SJSA1 (cell line): ENCODE measurements at regions not wholly inside any gene's neighbourhood (a gene's known extent, or its start where the extent isn't known, plus 50 kb on each side); places are given as distances from the start of the nearest gene placed in this dataset.

ENCODE experiments used
- DNase-seq, 2 experiments: peaks; one replicate each; pipeline ENCODE4 v3.0.0-alpha.2; 2015 to 2020; ENCODE audit warnings: low spot score in 2 of 2, low read depth in 1 of 2
- H3K27ac ChIP-seq: fragments of 250-450 bp; sonication (Bioruptor Pico); 2 replicates; pipeline ENCODE4 v1.5.1; 2020; ENCODE audit warnings: mild to moderate bottlenecking, moderate library complexity
- H3K27me3 ChIP-seq: fragments of 250-450 bp; sonication (Bioruptor Pico); replicated peaks from 2 replicates; pipeline ENCODE4 v1.5.1; 2020; ENCODE audit warnings: mild to moderate bottlenecking, moderate library complexity
- H3K36me3 ChIP-seq: fragments of 250-450 bp; sonication (Bioruptor Pico); 2 replicates; pipeline ENCODE4 v1.5.1; 2020; ENCODE audit warnings: mild to moderate bottlenecking
- H3K4me1 ChIP-seq: fragments of 250-450 bp; sonication (Bioruptor Pico); replicated peaks from 2 replicates; pipeline ENCODE4 v1.6.1; 2021; ENCODE audit warnings: mild to moderate bottlenecking
- H3K4me3 ChIP-seq: fragments of 250-450 bp; sonication (Bioruptor Pico); 2 replicates; pipeline ENCODE4 v1.5.1; 2020; ENCODE audit warnings: mild to moderate bottlenecking
- H3K9me3 ChIP-seq: fragments of 250-450 bp; sonication (Bioruptor Pico); replicated peaks from 2 replicates; pipeline ENCODE4 v1.5.1; 2020; ENCODE audit warnings: mild to moderate bottlenecking

DNA sequence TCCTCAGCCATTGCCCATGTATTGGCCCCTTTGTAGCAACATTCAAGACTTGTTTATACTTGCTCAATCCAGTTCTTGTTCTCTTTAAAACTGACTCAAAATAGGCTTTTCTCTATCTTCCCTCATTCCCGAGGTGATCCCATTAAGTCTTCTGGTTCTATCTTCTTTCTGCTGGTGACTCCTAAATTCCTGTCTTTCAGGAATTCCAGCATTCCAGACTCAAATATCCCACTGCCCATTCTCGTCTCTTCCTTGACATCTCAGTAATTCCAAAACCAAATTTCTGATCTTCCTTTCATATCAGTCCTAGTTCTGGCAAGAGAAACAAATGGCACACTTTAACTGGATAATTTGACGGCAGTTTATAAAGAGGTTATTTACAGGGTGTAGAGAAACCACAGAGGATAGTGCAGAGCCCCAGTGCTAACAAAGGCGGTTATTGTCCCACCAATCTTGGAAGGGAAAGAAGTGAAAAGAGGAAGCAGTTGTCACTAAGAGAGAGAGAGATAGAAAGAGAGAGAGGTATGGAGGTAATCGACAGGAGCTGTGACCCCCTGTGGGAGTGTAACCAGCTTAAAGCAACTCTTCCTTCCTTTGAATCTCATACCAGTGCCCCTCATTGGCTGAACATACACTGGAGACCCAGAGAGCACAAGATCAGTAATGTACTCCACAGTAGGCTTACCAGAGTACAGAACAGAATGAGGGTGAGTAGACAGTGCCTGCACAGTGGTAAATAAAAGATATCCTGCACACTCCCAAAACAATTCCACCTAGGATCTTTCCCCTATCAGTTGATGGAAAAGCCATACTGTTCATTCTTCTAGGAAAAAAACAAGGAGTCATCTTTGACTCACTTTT lies 177.6 kb upstream of the LMNTD1 start:
- no peak for DNase-seq
- Histone ChIP-seq H3K27me3 (no peaks in the 10 kb centered on the region), H3K9me3 (no peaks in the 10 kb centered on the region), H3K4me3 (no peak overlapping the region), H3K4me1 (no peaks in the 10 kb centered on the region), H3K36me3 (no peaks in the 10 kb centered on the region), H3K27ac (no peak overlapping the region)

- H3K27me3 ChIP-seq = no peaks in the 10 kb centered on the region
- no peak overlapping the region for H3K27ac ChIP-seq
- no peaks in the 10 kb centered on the region for H3K36me3 ChIP-seq
- DNase-seq = no peak
- no peak overlapping the region for H3K4me3 ChIP-seq
- H3K4me1 ChIP-seq = no peaks in the 10 kb centered on the region
- no peaks in the 10 kb centered on the region for H3K9me3 ChIP-seq
Observed at GRCh38 chr12:25733541-25733940, 180.5 kb upstream of the LMNTD1 start.

- Histone ChIP-seq H3K27ac (no peak overlapping the region), H3K9me3 (no peaks in the 10 kb centered on the region), H3K4me1 (no peaks in the 10 kb centered on the region), H3K36me3 (no peaks in the 10 kb centered on the region), H3K4me3 (no peak overlapping the region), H3K27me3 (no peaks in the 10 kb centered on the region)
- no peak for DNase-seq
Observed at GRCh38 chr12:25734529-25735180, 181.6 kb upstream of the LMNTD1 start.

DNA sequence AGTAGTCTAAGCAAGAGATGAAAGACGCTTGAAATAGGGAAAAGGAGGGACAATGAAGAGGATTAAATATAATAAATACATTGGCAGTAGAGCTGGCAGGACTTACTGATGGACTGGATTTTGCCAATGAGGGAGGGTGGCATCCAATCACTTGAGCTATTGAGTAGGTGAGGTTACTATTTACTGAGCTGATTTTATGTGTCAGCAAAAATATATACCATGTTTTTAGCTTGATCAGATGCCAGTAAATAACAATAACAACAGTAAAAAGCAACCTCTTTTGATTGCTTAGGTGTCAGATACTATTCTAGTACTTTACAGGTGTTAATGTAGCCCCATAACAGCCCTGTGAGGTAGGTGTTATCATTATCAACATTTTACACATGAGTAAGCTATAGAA lies 187.5 kb upstream of the LMNTD1 start:
- DNase-seq = no peak
- H3K27me3 ChIP-seq = no peaks in the 10 kb centered on the region
- no peaks in the 10 kb centered on the region for H3K9me3 ChIP-seq
- no peak overlapping the region for H3K27ac ChIP-seq
- no peaks in the 10 kb centered on the region for H3K36me3 ChIP-seq
- H3K4me1 ChIP-seq = 0 out of 2 replicates have a peak, but pooled peaks cover 4% of the 10 kb centered on the region
- H3K4me3 ChIP-seq = no peak overlapping the region

DNA sequence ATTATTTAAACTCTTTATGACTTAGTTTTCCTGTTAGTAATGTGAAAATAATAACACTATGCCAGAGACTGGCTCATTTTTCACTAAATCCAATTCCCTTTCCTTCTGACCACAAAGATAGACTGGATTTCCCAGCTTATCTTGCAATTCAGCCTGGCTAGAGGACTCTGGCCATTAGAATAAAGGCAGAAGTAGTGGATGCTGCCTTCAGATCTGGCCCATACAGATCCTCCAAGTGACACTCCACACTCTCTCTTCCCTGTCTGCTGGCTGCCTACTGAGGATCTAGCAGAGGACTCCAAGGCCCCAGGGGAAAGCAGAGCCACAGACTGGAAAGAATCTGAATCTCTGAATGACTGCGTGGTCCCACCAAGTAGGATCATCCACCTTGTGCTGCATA lies 188.8 kb upstream of the LMNTD1 start:
- Histone ChIP-seq H3K9me3 (no peaks in the 10 kb centered on the region), H3K4me3 (no peak overlapping the region), H3K4me1 (0 out of 2 replicates have a peak, but pooled peaks cover 4% of the 10 kb centered on the region), H3K27ac (no peak overlapping the region), H3K36me3 (no peaks in the 10 kb centered on the region), H3K27me3 (no peaks in the 10 kb centered on the region)
- no peak for DNase-seq

DNA sequence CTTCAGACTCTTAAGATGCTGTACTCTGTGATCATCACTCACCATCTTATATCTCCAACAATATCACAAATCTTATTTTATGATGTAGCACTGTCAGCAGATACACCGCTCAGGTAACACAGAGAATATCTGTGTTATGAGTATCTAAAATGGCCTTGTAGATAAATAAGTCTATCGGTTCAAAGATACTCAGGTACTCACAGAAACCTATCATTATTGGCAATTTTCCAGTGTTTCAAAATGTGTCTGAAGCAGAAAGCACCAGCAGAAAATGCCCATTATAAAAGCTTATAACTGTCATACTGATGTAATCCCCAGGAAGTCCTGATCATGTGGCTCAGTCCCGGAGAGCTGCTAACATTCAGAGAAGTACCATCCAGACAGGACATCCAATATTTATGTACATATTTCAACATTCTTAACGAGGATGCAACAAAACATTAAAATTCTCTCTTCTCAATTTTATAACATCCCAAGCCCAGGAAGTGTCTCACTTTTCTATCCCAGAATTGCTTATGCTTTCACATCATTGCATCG lies 190.7 kb upstream of the LMNTD1 start:
- H3K27ac ChIP-seq = no peak overlapping the region
- 0 out of 2 replicates have a peak, but pooled peaks cover 4% of the 10 kb centered on the region for H3K4me1 ChIP-seq
- no peak overlapping the region for H3K4me3 ChIP-seq
- no peaks in the 10 kb centered on the region for H3K36me3 ChIP-seq
- no peaks in the 10 kb centered on the region for H3K27me3 ChIP-seq
- no peaks in the 10 kb centered on the region for H3K9me3 ChIP-seq
- no peak for DNase-seq

DNA sequence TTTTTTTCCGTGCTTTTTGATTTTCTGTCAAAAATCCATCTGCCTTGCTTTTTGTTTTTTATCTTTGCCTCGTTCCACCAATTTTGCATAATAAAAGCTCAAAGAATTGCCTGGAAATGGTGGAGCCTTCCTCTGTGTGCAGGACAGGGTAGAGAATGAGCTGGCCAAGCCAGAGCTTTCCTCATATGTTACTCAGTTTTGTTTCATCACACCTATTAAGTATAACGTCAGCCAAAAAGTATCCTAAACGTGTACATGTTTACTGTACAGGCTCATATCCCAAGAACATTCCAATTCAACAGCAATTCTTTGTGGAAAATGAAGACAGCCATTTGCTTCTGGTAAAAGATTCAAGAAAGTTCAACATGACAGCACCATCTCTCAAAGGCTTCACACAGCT lies 191.2 kb upstream of the LMNTD1 start:
- Histone ChIP-seq H3K27ac (no peak overlapping the region), H3K9me3 (no peaks in the 10 kb centered on the region), H3K36me3 (no peaks in the 10 kb centered on the region), H3K4me1 (0 out of 2 replicates have a peak, but pooled peaks cover 4% of the 10 kb centered on the region), H3K27me3 (no peaks in the 10 kb centered on the region), H3K4me3 (no peak overlapping the region)
- no peak for DNase-seq

- no peak overlapping the region for H3K4me3 ChIP-seq
- H3K9me3 ChIP-seq = no peaks in the 10 kb centered on the region
- DNase-seq = no peak
- 0 out of 2 replicates have a peak, but pooled peaks cover 4% of the 10 kb centered on the region for H3K4me1 ChIP-seq
- H3K27ac ChIP-seq = no peak overlapping the region
- no peaks in the 10 kb centered on the region for H3K36me3 ChIP-seq
- no peaks in the 10 kb centered on the region for H3K27me3 ChIP-seq
Observed at GRCh38 chr12:25745281-25745680, 192.2 kb upstream of the LMNTD1 start.

DNA sequence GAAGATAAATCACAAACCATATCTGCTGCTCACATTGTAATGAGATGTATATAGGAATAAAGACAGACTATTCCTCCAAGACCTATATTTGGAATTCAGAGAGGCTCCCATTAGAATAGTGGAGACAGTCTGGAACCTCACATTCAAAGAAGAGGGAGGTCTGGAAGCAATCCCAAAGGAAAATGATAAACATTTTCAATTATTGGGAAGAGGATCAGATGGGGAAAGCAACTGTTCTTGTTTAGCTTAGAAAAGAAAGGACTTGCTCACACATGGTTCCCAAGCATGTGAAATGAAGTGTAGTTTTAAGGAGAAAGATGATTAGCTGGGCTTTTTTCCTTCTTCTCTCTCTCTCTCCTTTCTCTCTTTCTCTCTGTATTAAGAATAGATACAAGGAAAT lies 193.0 kb upstream of the LMNTD1 start:
- H3K4me3 ChIP-seq = no peak overlapping the region
- H3K36me3 ChIP-seq = no peaks in the 10 kb centered on the region
- H3K9me3 ChIP-seq = no peaks in the 10 kb centered on the region
- H3K4me1 ChIP-seq = 0 out of 2 replicates have a peak, but pooled peaks cover 4% of the 10 kb centered on the region
- no peak overlapping the region for H3K27ac ChIP-seq
- H3K27me3 ChIP-seq = no peaks in the 10 kb centered on the region
- DNase-seq = no peak

GRCh38 chr12:25752710-25753309 lies 199.7 kb upstream of the LMNTD1 start:
- Histone ChIP-seq H3K4me1 (peaks cover 10% of the 10 kb centered on the region), H3K9me3 (no peaks in the 10 kb centered on the region), H3K27ac (no peak overlapping the region), H3K27me3 (no peaks in the 10 kb centered on the region), H3K4me3 (no peak overlapping the region), H3K36me3 (no peaks in the 10 kb centered on the region)
- no peak for DNase-seq

DNA sequence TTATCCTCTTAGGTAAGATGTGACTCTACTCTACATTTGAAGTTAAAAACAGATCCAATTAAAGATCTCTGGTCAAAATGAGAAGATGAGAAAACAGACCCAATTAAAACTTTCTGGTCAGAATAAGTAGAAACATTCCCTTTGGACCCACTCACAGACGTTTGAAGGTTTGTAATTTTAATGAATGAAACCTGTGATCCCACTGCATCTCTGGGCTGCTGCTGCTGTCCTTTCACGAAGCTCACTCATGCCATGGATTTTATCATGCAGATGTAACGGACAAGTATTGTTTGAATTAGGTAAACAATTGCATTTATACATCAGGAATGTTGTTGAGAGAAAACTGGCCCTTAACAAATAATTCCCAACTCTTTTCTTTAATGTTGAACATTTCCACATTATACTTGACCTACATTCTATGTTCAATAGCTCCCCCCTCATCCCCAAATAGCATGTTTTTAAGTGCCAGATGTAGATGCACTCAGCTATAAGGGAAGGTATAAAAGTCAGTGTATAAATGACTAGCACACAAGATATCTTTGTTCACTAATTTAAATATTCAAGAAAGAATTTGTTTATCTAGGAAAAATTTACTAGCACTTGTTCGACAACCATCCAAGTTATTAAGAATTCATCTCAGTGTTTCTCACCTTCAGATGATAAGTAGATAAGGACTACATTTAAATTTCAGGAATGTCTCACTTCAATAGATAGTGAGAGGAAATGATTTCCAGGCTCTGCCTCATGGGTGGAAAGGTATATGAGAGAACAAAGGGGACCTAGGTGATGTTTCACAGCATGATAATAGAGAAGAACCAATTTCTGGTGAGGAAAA lies 202.3 kb upstream of the LMNTD1 start:
- DNase-seq = peak in 1 of 2 experiments; percentile 18
- no peak overlapping the region for H3K27ac ChIP-seq
- H3K36me3 ChIP-seq = no peaks in the 10 kb centered on the region

GRCh38 chr12:25755971-25756260 lies 202.6 kb upstream of the RASSF8 start:
- no peak overlapping the region for H3K27ac ChIP-seq
- H3K27me3 ChIP-seq = no peaks in the 10 kb centered on the region
- H3K9me3 ChIP-seq = no peaks in the 10 kb centered on the region
- DNase-seq = no peak
- peaks cover 10% of the 10 kb centered on the region for H3K4me1 ChIP-seq
- no peak overlapping the region for H3K4me3 ChIP-seq
- no peaks in the 10 kb centered on the region for H3K36me3 ChIP-seq

More for the DNA sequence above, 202.3 kb upstream of the LMNTD1 start:
- Histone ChIP-seq H3K4me3 (no peak overlapping the region), H3K27me3 (no peaks in the 10 kb centered on the region), H3K4me1 (peaks cover 10% of the 10 kb centered on the region), H3K9me3 (no peaks in the 10 kb centered on the region)

GRCh38 chr12:25757037-25757665 lies 201.3 kb upstream of the RASSF8 start:
- no peak for DNase-seq

More at GRCh38 chr12:25757037-25757665, 201.3 kb upstream of the RASSF8 start:
- H3K36me3 ChIP-seq = no peaks in the 10 kb centered on the region
- no peak overlapping the region for H3K4me3 ChIP-seq
- no peaks in the 10 kb centered on the region for H3K27me3 ChIP-seq
- H3K9me3 ChIP-seq = no peaks in the 10 kb centered on the region
- H3K4me1 ChIP-seq = peaks cover 10% of the 10 kb centered on the region
- no peak overlapping the region for H3K27ac ChIP-seq
